GM23338 (cell line): ENCODE measurements at regions not wholly inside any gene's neighbourhood (a gene's known extent, or its start where the extent isn't known, plus 50 kb on each side); places are given as distances from the start of the nearest gene placed in this dataset.

Source experiments
- ATAC-seq: fragments of 200-7000 bp; cut with Tn5 transposase; 3 replicates; pipeline ENCODE4 v1.9.1; 2020
- DNase-seq: peaks from one replicate; pipeline ENCODE4 v3.0.0-alpha.2; 2015; ENCODE audit warnings: low spot score
- H2AFZ ChIP-seq: fragments of 200-600 bp; sonication (generic); 2 replicates; pipeline ENCODE4 v1.8.0; 2016; ENCODE audit warnings: antibody characterized with exemption, mild to moderate bottlenecking, moderate library complexity
- H3F3A ChIP-seq: fragments of 200-600 bp; sonication (generic); replicated peaks from 2 replicates; pipeline ENCODE4 v1.8.0; 2017; ENCODE audit warnings: antibody characterized with exemption, mixed run types, low read depth
- H3K27ac ChIP-seq: fragments of 200-600 bp; sonication (generic); 2 replicates; pipeline ENCODE4 v1.6.1; 2016; ENCODE audit warnings: low read depth
- H3K27me3 ChIP-seq: fragments of 200-600 bp; sonication (generic); 2 replicates; pipeline ENCODE4 v1.8.0; 2016; ENCODE audit warnings: mild to moderate bottlenecking, mixed run types, moderate library complexity; ENCODE audit not compliant: insufficient read depth
- H3K36me3 ChIP-seq: fragments of 200-600 bp; sonication (generic); 2 replicates; pipeline ENCODE4 v1.8.0; 2016; ENCODE audit warnings: mild to moderate bottlenecking; ENCODE audit not compliant: insufficient read depth
- H3K4me1 ChIP-seq: fragments of 200-600 bp; sonication (generic); 2 replicates; pipeline ENCODE4 v1.8.0; 2016; ENCODE audit warnings: mild to moderate bottlenecking, moderate library complexity; ENCODE audit not compliant: insufficient read depth
- H3K4me2 ChIP-seq: fragments of 200-600 bp; sonication (generic); 2 replicates; pipeline ENCODE4 v1.7.1; 2017; ENCODE audit warnings: mixed run types
- H3K4me3 ChIP-seq: fragments of 200-600 bp; sonication (generic); 2 replicates; pipeline ENCODE4 v1.6.1; 2016; ENCODE audit warnings: mixed run types
- H3K79me2 ChIP-seq: fragments of 200-600 bp; sonication (generic); replicated peaks from 2 replicates; pipeline ENCODE4 v1.8.0; 2017; ENCODE audit warnings: mild to moderate bottlenecking; ENCODE audit not compliant: insufficient read depth
- H3K9me2 ChIP-seq: fragments of 200-600 bp; sonication (generic); 2 replicates; pipeline ENCODE4 v1.8.0; 2017; ENCODE audit not compliant: insufficient read depth
- H4K20me1 ChIP-seq: fragments of 200-600 bp; sonication (generic); replicated peaks from 2 replicates; pipeline ENCODE4 v1.8.0; 2017; ENCODE audit warnings: mild to moderate bottlenecking; ENCODE audit not compliant: insufficient read depth
- H3K27ac Mint-ChIP-seq: 2 replicates; pipeline ENCODE4 v1.8.0; 2020; ENCODE audit warnings: inconsistent platforms, mild to moderate bottlenecking, moderate library complexity, mixed read lengths
- H3K27me3 Mint-ChIP-seq: 3 replicates; pipeline ENCODE4 v1.8.0; 2022; ENCODE audit warnings: low read depth, mild to moderate bottlenecking, moderate library complexity, mixed read lengths, inconsistent platforms; ENCODE audit not compliant: insufficient read depth, poor library complexity
- H3K36me3 Mint-ChIP-seq: 3 replicates; pipeline ENCODE4 v1.8.0; 2021; ENCODE audit warnings: low read depth, mild to moderate bottlenecking, inconsistent platforms, moderate library complexity, mixed read lengths
- H3K4me1 Mint-ChIP-seq: 3 replicates; pipeline ENCODE4 v1.8.0; 2020; ENCODE audit warnings: mild to moderate bottlenecking, inconsistent platforms, mixed read lengths
- H3K4me3 Mint-ChIP-seq: 3 replicates; pipeline ENCODE4 v1.8.0; 2021; ENCODE audit warnings: moderate library complexity, mild to moderate bottlenecking, inconsistent platforms, mixed read lengths
- H3K9me3 Mint-ChIP-seq: 3 replicates; pipeline ENCODE4 v1.8.0; 2020; ENCODE audit warnings: moderate library complexity, mild to moderate bottlenecking, inconsistent platforms, mixed read lengths
- CREB1 ChIP-seq: fragments of 250-450 bp; sonication (Bioruptor Pico); IDR thresholded peaks from 2 replicates; pipeline ENCODE4 v1.5.0; 2020; ENCODE audit warnings: low read depth, mild to moderate bottlenecking, moderate library complexity
- EZH2 ChIP-seq: fragments of 200-600 bp; sonication (generic); IDR thresholded peaks from one replicate; pipeline ENCODE4 v1.8.0; 2017; ENCODE audit warnings: antibody characterized with exemption, mild to moderate bottlenecking, low read depth; ENCODE audit not compliant: unreplicated experiment
- EZH2phosphoT487 ChIP-seq: fragments of 200-600 bp; sonication (generic); IDR thresholded peaks from one replicate; pipeline ENCODE4 v1.8.1; 2018; ENCODE audit warnings: antibody characterized with exemption; ENCODE audit not compliant: unreplicated experiment
- JUNB ChIP-seq: IDR thresholded peaks from one replicate; pipeline ENCODE4 v1.6.1; 2016; ENCODE audit warnings: antibody characterized with exemption; ENCODE audit not compliant: unreplicated experiment
- NANOG ChIP-seq: IDR thresholded peaks from 2 replicates; pipeline ENCODE4 v1.6.1; 2016; ENCODE audit warnings: antibody characterized with exemption, borderline replicate concordance
- POLR2AphosphoS5 ChIP-seq: IDR thresholded peaks from 2 replicates; pipeline ENCODE4 v1.6.1; 2016; ENCODE audit warnings: antibody characterized with exemption, low read depth
- STAT1 ChIP-seq: IDR thresholded peaks from one replicate; pipeline ENCODE4 v1.6.1; 2016; ENCODE audit warnings: antibody characterized with exemption; ENCODE audit not compliant: unreplicated experiment
- ZNF114 ChIP-seq: fragments of 250-450 bp; sonication (Bioruptor Pico); IDR thresholded peaks from 2 replicates; pipeline ENCODE4 v1.5.0; 2020; ENCODE audit warnings: mild to moderate bottlenecking, moderate library complexity
- ZNF331 ChIP-seq: fragments of 250-450 bp; sonication (Bioruptor Pico); IDR thresholded peaks from 2 replicates; pipeline ENCODE4 v1.5.0; 2020; ENCODE audit warnings: low read depth, mild to moderate bottlenecking, moderate library complexity
- ZNF462 ChIP-seq: fragments of 250-450 bp; sonication (Bioruptor Pico); IDR thresholded peaks from 2 replicates; pipeline ENCODE4 v1.5.0; 2020; ENCODE audit warnings: mild to moderate bottlenecking, moderate library complexity
- TF ChIP-seq, protein P1 (sequence below): IDR thresholded peaks from one replicate; pipeline ENCODE4 v1.6.1; 2018; ENCODE audit warnings: antibody characterized with exemption; ENCODE audit not compliant: unreplicated experiment
- TF ChIP-seq, protein P2 (sequence below), 2 experiments: fragments of 200-600 bp in 1 of 2; sonication (generic) in 1 of 2; conservative IDR thresholded peaks; 2 replicates each; pipeline versions ENCODE4 v1.5.1 to v1.6.1; 2016 to 2017; ENCODE audit warnings: antibody characterized with exemption in 2 of 2, low read depth in 2 of 2, mild to moderate bottlenecking in 2 of 2, moderate library complexity in 1 of 2
- TF ChIP-seq, protein P3 (sequence below): IDR thresholded peaks from 2 replicates; pipeline ENCODE4 v1.6.1; 2016; ENCODE audit warnings: antibody characterized with exemption

DNA sequence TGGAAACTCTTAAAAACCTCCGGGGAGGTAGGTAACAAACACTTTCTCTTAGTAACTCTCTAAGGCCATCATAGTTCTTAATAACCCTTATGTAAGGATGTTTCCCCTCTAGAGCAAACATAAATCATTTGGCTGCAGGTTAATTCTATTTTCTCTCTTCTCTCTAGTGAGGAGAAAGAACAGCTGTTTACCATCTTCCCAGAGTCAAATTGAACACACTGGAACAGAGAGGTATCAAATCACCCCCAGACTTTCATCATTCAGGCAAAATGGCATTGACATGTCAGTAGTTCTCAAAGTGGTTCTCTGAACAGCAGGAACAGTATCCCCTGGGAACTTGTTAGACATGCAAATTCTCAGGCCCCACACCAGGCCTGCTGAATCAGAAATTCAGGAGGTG, 240.7 kb downstream of the MEIS1 start:
- peak overlapping the region; percentile 19; the same call in 1 of the 2 replicates for H2AFZ ChIP-seq
- TF ChIP-seq STAT1: no peak
- no peak for TF ChIP-seq ZNF331 (CRISPR knock-in tag)
- no peak for TF ChIP-seq NANOG
- TF ChIP-seq, protein P1, sequence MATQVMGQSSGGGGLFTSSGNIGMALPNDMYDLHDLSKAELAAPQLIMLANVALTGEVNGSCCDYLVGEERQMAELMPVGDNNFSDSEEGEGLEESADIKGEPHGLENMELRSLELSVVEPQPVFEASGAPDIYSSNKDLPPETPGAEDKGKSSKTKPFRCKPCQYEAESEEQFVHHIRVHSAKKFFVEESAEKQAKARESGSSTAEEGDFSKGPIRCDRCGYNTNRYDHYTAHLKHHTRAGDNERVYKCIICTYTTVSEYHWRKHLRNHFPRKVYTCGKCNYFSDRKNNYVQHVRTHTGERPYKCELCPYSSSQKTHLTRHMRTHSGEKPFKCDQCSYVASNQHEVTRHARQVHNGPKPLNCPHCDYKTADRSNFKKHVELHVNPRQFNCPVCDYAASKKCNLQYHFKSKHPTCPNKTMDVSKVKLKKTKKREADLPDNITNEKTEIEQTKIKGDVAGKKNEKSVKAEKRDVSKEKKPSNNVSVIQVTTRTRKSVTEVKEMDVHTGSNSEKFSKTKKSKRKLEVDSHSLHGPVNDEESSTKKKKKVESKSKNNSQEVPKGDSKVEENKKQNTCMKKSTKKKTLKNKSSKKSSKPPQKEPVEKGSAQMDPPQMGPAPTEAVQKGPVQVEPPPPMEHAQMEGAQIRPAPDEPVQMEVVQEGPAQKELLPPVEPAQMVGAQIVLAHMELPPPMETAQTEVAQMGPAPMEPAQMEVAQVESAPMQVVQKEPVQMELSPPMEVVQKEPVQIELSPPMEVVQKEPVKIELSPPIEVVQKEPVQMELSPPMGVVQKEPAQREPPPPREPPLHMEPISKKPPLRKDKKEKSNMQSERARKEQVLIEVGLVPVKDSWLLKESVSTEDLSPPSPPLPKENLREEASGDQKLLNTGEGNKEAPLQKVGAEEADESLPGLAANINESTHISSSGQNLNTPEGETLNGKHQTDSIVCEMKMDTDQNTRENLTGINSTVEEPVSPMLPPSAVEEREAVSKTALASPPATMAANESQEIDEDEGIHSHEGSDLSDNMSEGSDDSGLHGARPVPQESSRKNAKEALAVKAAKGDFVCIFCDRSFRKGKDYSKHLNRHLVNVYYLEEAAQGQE: no peak
- TF ChIP-seq, protein P2, sequence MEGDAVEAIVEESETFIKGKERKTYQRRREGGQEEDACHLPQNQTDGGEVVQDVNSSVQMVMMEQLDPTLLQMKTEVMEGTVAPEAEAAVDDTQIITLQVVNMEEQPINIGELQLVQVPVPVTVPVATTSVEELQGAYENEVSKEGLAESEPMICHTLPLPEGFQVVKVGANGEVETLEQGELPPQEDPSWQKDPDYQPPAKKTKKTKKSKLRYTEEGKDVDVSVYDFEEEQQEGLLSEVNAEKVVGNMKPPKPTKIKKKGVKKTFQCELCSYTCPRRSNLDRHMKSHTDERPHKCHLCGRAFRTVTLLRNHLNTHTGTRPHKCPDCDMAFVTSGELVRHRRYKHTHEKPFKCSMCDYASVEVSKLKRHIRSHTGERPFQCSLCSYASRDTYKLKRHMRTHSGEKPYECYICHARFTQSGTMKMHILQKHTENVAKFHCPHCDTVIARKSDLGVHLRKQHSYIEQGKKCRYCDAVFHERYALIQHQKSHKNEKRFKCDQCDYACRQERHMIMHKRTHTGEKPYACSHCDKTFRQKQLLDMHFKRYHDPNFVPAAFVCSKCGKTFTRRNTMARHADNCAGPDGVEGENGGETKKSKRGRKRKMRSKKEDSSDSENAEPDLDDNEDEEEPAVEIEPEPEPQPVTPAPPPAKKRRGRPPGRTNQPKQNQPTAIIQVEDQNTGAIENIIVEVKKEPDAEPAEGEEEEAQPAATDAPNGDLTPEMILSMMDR (conservative IDR thresholded peaks at IDR 0.05; ENCODE audit: low read depth in 2 of 2): no peak
- no peak for TF ChIP-seq POLR2AphosphoS5
- no peak for TF ChIP-seq ZNF114 (CRISPR knock-in tag)
- no peak for TF ChIP-seq ZNF462
- TF ChIP-seq CREB1: no peak
- no peak for TF ChIP-seq EZH2phosphoT487
- TF ChIP-seq EZH2: no peak
- no peak for TF ChIP-seq JUNB
- TF ChIP-seq, protein P3, sequence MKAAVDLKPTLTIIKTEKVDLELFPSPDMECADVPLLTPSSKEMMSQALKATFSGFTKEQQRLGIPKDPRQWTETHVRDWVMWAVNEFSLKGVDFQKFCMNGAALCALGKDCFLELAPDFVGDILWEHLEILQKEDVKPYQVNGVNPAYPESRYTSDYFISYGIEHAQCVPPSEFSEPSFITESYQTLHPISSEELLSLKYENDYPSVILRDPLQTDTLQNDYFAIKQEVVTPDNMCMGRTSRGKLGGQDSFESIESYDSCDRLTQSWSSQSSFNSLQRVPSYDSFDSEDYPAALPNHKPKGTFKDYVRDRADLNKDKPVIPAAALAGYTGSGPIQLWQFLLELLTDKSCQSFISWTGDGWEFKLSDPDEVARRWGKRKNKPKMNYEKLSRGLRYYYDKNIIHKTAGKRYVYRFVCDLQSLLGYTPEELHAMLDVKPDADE: no peak
- no peak overlapping the region for H3K4me3 ChIP-seq
- 0 out of 2 replicates have a peak, but pooled peaks cover 9% of the 10 kb centered on the region for H3K9me2 ChIP-seq
- no peak overlapping the region for H3K4me3 Mint-ChIP-seq
- no peak overlapping the region for H3K27ac ChIP-seq
- peaks cover 26% of the 10 kb centered on the region for H3K4me1 Mint-ChIP-seq
- H3K36me3 Mint-ChIP-seq: no peaks in the 10 kb centered on the region; the same call in 2 of the 3 replicates
- no peaks in the 10 kb centered on the region for H3F3A ChIP-seq
- DNase-seq: no peak
- H3K4me2 ChIP-seq: no peak overlapping the region
- H3K27me3 ChIP-seq: no peaks in the 10 kb centered on the region
- H3K27me3 Mint-ChIP-seq: no peaks in the 10 kb centered on the region
- no peaks in the 10 kb centered on the region for H3K79me2 ChIP-seq
- H4K20me1 ChIP-seq: no peaks in the 10 kb centered on the region
- peaks cover 24% of the 10 kb centered on the region for H3K4me1 ChIP-seq
- H3K27ac Mint-ChIP-seq: no peak overlapping the region
- no peak for ATAC-seq
- no peaks in the 10 kb centered on the region for H3K36me3 ChIP-seq
- no peaks in the 10 kb centered on the region for H3K9me3 Mint-ChIP-seq
